Endothelial cell of umbilical vein (primary cell): ENCODE measurements at regions not wholly inside any gene's neighbourhood (a gene's known extent, or its start where the extent isn't known, plus 50 kb on each side); places are given as distances from the start of the nearest gene placed in this dataset.
"Not testable (repeated sequence)": the region's sequence is repeated elsewhere in the genome, so short reads cannot be mapped to it uniquely, and the experiment has no call there.

ENCODE experiments used
- BruUV-seq: library from RNA; stranded (reverse); fragments of 400-500 nt; replicated peaks from 2 replicates; lab custom pipeline; 2021; lab: Mats Ljungman, UMichigan
- CTCF ChIA-PET: fragments of 300-600, 350-600 bp; sonication (Branson Sonifier 250); formaldehyde crosslinking; loops from one replicate; lab custom pipeline; 2021; ENCODE audit warnings: antibody characterized with exemption, inconsistent platforms; lab: Charles Lee
- POLR2A ChIA-PET: fragments of 300-600, 350-600 bp; sonication (Branson Sonifier 250); formaldehyde crosslinking; loops from one replicate; lab custom pipeline; 2021; ENCODE audit warnings: antibody characterized with exemption, inconsistent platforms; lab: Charles Lee
- DNase-seq: peaks from one replicate; pipeline ENCODE4 v3.0.0-alpha.2; 2011; ENCODE audit warnings: low read depth, low spot score
- FAIRE-seq: peaks from 2 replicates; lab custom pipeline; 2011; peaks lifted over from hg19 to GRCh38; lab: Jason Lieb, UNC
- H2AFZ ChIP-seq: 2 replicates; pipeline ENCODE4 v1.6.0; 2012; ENCODE audit warnings: low read depth, low read length, control low read depth, inconsistent platforms
- H3K27ac ChIP-seq: 2 replicates; pipeline ENCODE4 v1.5.1; 2011; ENCODE audit warnings: low read depth, mild to moderate bottlenecking, control low read depth, low read length, moderate library complexity; ENCODE audit not compliant: insufficient read depth
- H3K27me3 ChIP-seq, 2 experiments: 2 replicates each; pipeline versions ENCODE4 v1.6.0 to v1.6.1; 2011; ENCODE audit warnings: low read length in 2 of 2, mixed read lengths in 1 of 2; ENCODE audit not compliant: control insufficient read depth in 2 of 2, insufficient read depth in 2 of 2
- H3K36me3 ChIP-seq, 2 experiments: 2 replicates in 1 of 2; 3 replicates in 1 of 2; pipeline ENCODE4 v1.5.1; 2011; ENCODE audit warnings: low read length in 2 of 2, mild to moderate bottlenecking in 1 of 2, moderate library complexity in 1 of 2; ENCODE audit not compliant: control insufficient read depth in 2 of 2, insufficient read depth in 2 of 2; ENCODE audit errors: extremely low read depth in 1 of 2
- H3K4me1 ChIP-seq: 3 replicates; pipeline ENCODE4 v1.5.1; 2011; ENCODE audit warnings: mild to moderate bottlenecking, low read length; ENCODE audit not compliant: control insufficient read depth, insufficient read depth; ENCODE audit errors: extremely low read depth
- H3K4me2 ChIP-seq: 2 replicates; pipeline ENCODE4 v1.6.1; 2011; ENCODE audit warnings: low read length, control low read depth, mixed read lengths; ENCODE audit not compliant: insufficient read depth
- H3K4me3 ChIP-seq, 3 experiments: fragments of 200-600 bp in 1 of 3; sonication (generic), shearing (Covaris generic) in 1 of 3; replicated peaks in 1 of 3; 2 replicates each; pipeline ENCODE4 v1.5.1; 2011 to 2016; ENCODE audit warnings: control low read depth in 3 of 3, low read length in 3 of 3, mild to moderate bottlenecking in 2 of 3, inconsistent platforms in 1 of 3, low read depth in 1 of 3, moderate library complexity in 1 of 3; ENCODE audit not compliant: insufficient read depth in 1 of 3
- H3K79me2 ChIP-seq: 2 replicates; pipeline ENCODE4 v1.6.0; 2012; ENCODE audit warnings: low read length, inconsistent platforms; ENCODE audit not compliant: control insufficient read depth, insufficient read depth
- H3K9ac ChIP-seq: replicated peaks from 2 replicates; pipeline ENCODE3; 2011; ENCODE audit warnings: low read length, control low read depth; ENCODE audit not compliant: insufficient read depth; ENCODE audit errors: extremely low read depth
- H3K9me1 ChIP-seq: replicated peaks from 3 replicates; pipeline ENCODE4 v1.6.0; 2011; ENCODE audit warnings: mild to moderate bottlenecking, low read length; ENCODE audit not compliant: control insufficient read depth, insufficient read depth; ENCODE audit errors: extremely low read depth
- H3K9me3 ChIP-seq: replicated peaks from 2 replicates; pipeline ENCODE4 v1.5.1; 2012; ENCODE audit warnings: low read length, inconsistent platforms; ENCODE audit not compliant: control insufficient read depth, insufficient read depth
- H4K20me1 ChIP-seq: replicated peaks from 2 replicates; pipeline ENCODE3; 2011; ENCODE audit warnings: mild to moderate bottlenecking, low read length; ENCODE audit not compliant: control insufficient read depth, insufficient read depth; ENCODE audit errors: extremely low read depth
- CTCF ChIP-seq, 2 donors: IDR thresholded peaks; 1 replicate in 1 of 2; 2 replicates in 1 of 2; pipeline ENCODE4 v1.5.1; 2011; ENCODE audit warnings: low read length in 2 of 2, mild to moderate bottlenecking in 2 of 2, moderate library complexity in 2 of 2, control low read depth in 1 of 2, inconsistent platforms in 1 of 2, low read depth in 1 of 2; ENCODE audit not compliant: insufficient read depth in 1 of 2; ENCODE audit errors: extremely low read depth in 1 of 2
- EZH2 ChIP-seq: IDR thresholded peaks from 2 replicates; pipeline ENCODE4 v1.6.1; 2012; ENCODE audit warnings: borderline replicate concordance, low read depth, mild to moderate bottlenecking, moderate library complexity, low read length, inconsistent platforms; ENCODE audit not compliant: severe bottlenecking
- FOS ChIP-seq: IDR thresholded peaks from 2 replicates; pipeline ENCODE4 v1.6.1; 2011; ENCODE audit warnings: mild to moderate bottlenecking, low read length, moderate library complexity, borderline replicate concordance; ENCODE audit not compliant: insufficient read depth
- GATA2 ChIP-seq: IDR thresholded peaks from 2 replicates; pipeline ENCODE4 v1.7.0; 2011; ENCODE audit warnings: low read depth, mild to moderate bottlenecking, moderate library complexity, mixed read lengths, low read length; ENCODE audit not compliant: insufficient read length, insufficient read depth
- JUN ChIP-seq: IDR thresholded peaks from 2 replicates; pipeline ENCODE4 v1.6.1; 2011; ENCODE audit warnings: borderline replicate concordance, low read depth; ENCODE audit not compliant: insufficient read length, insufficient read depth
- MAX ChIP-seq: IDR thresholded peaks from 2 replicates; pipeline ENCODE4 v1.6.1; 2011; ENCODE audit not compliant: insufficient read depth, insufficient read length
- MYC ChIP-seq: IDR thresholded peaks from one replicate; pipeline ENCODE4 v1.6.1; 2011; ENCODE audit warnings: mild to moderate bottlenecking, low read depth, low read length
- POLR2A ChIP-seq: IDR thresholded peaks from 2 replicates; pipeline ENCODE4 v1.6.1; 2012; ENCODE audit warnings: low read depth, mild to moderate bottlenecking, control low read depth, low read length
- POLR2AphosphoS5 ChIP-seq: IDR thresholded peaks from 2 replicates; pipeline ENCODE4 v1.6.1; 2012; ENCODE audit warnings: low read depth, mild to moderate bottlenecking, control low read depth, low read length, moderate library complexity; ENCODE audit not compliant: insufficient read depth
- dilution Hi-C: fragments of 300-500 bp; cut with MboI; formaldehyde crosslinking; loops from one replicate; pipeline ENCODE4 v1.15.0; 2019; ENCODE audit warnings: low sequenced_read_pairs; ENCODE audit not compliant: extremely low pct_ligation_motif_present
- intact Hi-C: fragments of 100-400 bp; cut with micrococcal nuclease; formaldehyde crosslinking; loops from one replicate; pipeline ENCODE4 v1.10.0; 2022

- dilution Hi-C loops (no loop called here), intact Hi-C loops (no loop called here)
- H3K9ac ChIP-seq, result no peak overlapping the region
- no TSS peak for BruUV-seq
- POLR2A ChIA-PET, result no interaction called here
- H3K9me1 ChIP-seq, result no peaks in the 10 kb centered on the region
- DNase-seq, result no peak
- TF ChIP-seq GATA2 (no peak), JUN (no peak), CTCF (IDR thresholded peaks at IDR 0.05; ENCODE audit: extremely low read depth in 1 of 2, insufficient read depth in 1 of 2, low read depth in 1 of 2, low read length in 2 of 2) (no peak), POLR2A (no peak), EZH2 (no peak), MYC (no peak), POLR2AphosphoS5 (no peak), MAX (no peak), FOS (no peak)
- no peak overlapping the region for H2AFZ ChIP-seq
- no peaks in the 10 kb centered on the region for H3K36me3 ChIP-seq
- CTCF ChIA-PET, result no interaction called here
- no peak overlapping the region for H3K27ac ChIP-seq
- no peaks in the 10 kb centered on the region for H3K79me2 ChIP-seq
- H3K4me1 ChIP-seq, result no peaks in the 10 kb centered on the region
- no peak overlapping the region for H3K4me2 ChIP-seq
- H3K4me3 ChIP-seq, result no peak overlapping the region
- H3K9me3 ChIP-seq, result no peaks in the 10 kb centered on the region
- no peaks in the 10 kb centered on the region for H4K20me1 ChIP-seq
- FAIRE-seq, result no peak
- no peaks in the 10 kb centered on the region for H3K27me3 ChIP-seq
Measured at GRCh38 chr6:167420858-167421766, 96.2 kb downstream of the TTLL2 start.

DNA sequence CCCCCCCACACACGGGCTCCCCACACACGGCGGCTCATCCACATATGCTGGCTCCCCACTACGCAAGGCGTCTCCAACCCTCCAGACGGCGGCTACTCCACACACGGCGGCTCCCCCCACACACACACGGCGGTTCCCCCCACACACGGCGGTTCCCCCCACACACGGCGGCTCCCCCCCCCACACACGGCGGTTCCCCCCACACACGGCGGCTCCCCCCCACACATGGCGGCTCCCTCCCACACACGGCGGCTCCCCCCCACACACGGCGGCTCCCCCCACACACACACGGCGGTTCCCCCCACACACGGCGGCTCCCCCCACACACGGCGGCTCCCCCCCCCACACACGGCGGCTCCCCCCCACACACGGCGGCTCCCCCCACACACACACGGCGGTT, 97.1 kb downstream of the TTLL2 start:
- CTCF ChIA-PET, H3K36me3 ChIP-seq, H3K27me3 ChIP-seq, H3K4me2 ChIP-seq, H3K4me3 ChIP-seq, H3K4me1 ChIP-seq, BruUV-seq, FAIRE-seq, DNase-seq, H3K9ac ChIP-seq, H4K20me1 ChIP-seq, H3K27ac ChIP-seq, H3K9me3 ChIP-seq, POLR2A ChIA-PET, dilution Hi-C loops, H3K9me1 ChIP-seq, H3K79me2 ChIP-seq, intact Hi-C loops, H2AFZ ChIP-seq: not testable (repeated sequence)
